Gastroesophageal sphincter (tissue), 3 donors: ENCODE measurements at regions not wholly inside any gene's neighbourhood (a gene's known extent, or its start where the extent isn't known, plus 50 kb on each side); places are given as distances from the start of the nearest gene placed in this dataset.

ENCODE experiments used
- CTCF ChIP-seq, 4 experiments: fragments of 200-600 bp in 2 of 4; fragments of 450-650 bp in 2 of 4; sonication (generic) in 1 of 4; IDR thresholded peaks; one replicate each; pipeline ENCODE4 v1.5.1; 2017 to 2019; ENCODE audit warnings: antibody characterized with exemption in 4 of 4, mild to moderate bottlenecking in 2 of 4, moderate library complexity in 2 of 4
- POLR2AphosphoS5 ChIP-seq: sonication (generic); formaldehyde crosslinking; IDR thresholded peaks from one replicate; pipeline ENCODE4 v1.6.1; 2017; ENCODE audit warnings: antibody characterized with exemption

GRCh38 chr6:27076116-27076515, 171.4 kb upstream of the PRSS16 start:
- TF ChIP-seq CTCF (IDR thresholded peaks at IDR 0.05), result no peak
- no peak for TF ChIP-seq POLR2AphosphoS5
